G401 (cell line): ENCODE measurements at regions not wholly inside any gene's neighbourhood (a gene's known extent, or its start where the extent isn't known, plus 50 kb on each side); places are given as distances from the start of the nearest gene placed in this dataset.
"Not testable (repeated sequence)": the region's sequence is repeated elsewhere in the genome, so short reads cannot be mapped to it uniquely, and the experiment has no call there.

Experiments used
- DNase-seq: peaks from one replicate; pipeline ENCODE4 v3.0.0-alpha.2; 2015; ENCODE audit warnings: low spot score
- in situ Hi-C: cut with HindIII; loops from 2 replicates; pipeline ENCODE4 v1.10.0; 2016; ENCODE audit warnings: low sequenced_read_pairs, mixed read lengths

DNA sequence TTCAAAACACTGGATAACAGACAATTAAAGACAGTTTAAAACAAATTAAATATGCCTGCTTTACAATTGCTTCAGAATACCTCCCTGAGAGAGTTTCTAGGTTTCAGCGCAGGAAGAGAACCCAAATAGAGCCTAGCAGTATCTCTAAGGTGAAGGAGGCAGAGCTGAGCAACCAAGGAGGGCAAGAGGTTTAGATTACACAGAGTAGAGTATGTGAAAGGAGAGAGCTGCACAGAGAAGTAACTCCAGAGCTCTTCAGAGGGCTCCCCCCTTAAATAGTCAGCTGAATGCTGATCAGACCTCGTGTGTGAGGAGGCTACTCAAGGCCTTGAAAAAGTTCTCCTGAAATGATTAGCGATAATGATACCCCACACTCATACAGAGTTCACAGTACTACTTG is 386.5 kb upstream of the TCF4 start:
- DNase-seq, result no peak
- in situ Hi-C loops, result no loop called here

DNA sequence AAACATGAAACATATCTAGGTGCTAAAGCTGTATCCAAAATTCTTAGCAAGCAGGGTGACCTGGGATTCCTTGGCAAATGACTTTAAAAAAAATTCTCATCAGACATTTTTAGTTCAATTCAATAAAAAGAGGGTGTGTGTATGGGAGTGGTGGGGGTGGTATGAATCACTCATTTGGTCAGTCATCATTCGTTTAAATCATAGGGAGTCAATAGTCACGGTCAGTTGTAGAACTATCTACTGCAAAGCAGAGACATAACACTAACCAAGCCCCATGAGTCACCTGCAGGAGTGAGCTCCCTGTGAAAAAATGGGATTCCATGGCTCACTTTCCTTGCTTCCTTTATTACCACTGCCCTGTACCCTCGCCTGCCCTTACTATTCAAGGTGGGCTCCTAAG is 380.6 kb upstream of the TCF4 start:
- DNase-seq, result no peak
- in situ Hi-C loops, result no loop called here

DNA sequence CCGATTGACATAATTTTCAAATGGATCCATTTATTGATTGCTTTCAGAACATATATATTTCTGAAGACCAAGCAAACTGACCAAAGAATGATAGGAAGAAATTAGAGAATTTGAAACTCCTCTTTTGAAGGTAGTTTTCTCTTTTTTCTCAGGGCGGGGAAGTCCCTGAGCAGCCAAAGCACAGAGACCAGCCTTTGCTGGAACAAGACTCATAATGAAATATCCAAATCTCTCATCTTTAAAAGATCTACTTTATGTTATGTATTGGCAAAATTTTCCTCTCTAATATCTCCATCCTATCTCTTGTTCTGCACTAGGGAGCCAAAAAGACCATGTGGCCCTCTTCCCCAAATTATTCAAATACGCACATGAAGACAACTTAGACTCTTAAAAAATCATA is 379.0 kb upstream of the TCF4 start:
- in situ Hi-C loops, result no loop called here

DNA sequence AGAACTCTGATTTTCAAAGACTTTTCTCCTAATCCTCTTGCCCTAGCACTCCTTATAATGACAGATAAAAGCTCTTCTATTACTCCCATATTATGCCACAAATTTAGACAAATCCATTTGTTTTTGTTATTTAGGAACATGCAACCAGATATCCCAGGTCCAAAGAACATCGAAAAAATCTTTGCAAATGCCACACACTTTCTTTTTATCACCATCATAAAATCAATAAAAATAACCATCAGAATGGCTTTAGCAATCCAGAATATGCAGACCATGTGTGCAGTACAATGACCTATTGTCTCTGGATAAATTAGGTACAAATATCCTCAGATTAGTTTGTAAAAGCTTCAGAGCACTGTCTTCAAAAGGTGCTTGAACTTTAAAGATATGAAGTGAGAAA is 376.2 kb upstream of the TCF4 start:
- DNase-seq, result no peak
- in situ Hi-C loops, result no loop called here

More for the DNA sequence above, 379.0 kb upstream of the TCF4 start:
- no peak for DNase-seq

- in situ Hi-C loops, result no loop called here
- no peak for DNase-seq
Measured at GRCh38 chr18:55953326-55953725, 365.3 kb upstream of the TCF4 start.

GRCh38 chr18:55951738-55952137 is 363.7 kb upstream of the TCF4 start:
- in situ Hi-C loops, DNase-seq: not testable (repeated sequence)

- in situ Hi-C loops, result no loop called here
Measured at GRCh38 chr18:55950379-55951166, 362.6 kb upstream of the TCF4 start.

GRCh38 chr18:55934821-55935220 is 346.8 kb upstream of the TCF4 start:
- no peak for DNase-seq
- in situ Hi-C loops, result no loop called here

More at GRCh38 chr18:55950379-55951166, 362.6 kb upstream of the TCF4 start:
- DNase-seq, result no peak

GRCh38 chr18:55932675-55933074 is 344.7 kb upstream of the TCF4 start:
- DNase-seq, result no peak
- in situ Hi-C loops, result no loop called here

- DNase-seq, result no peak
- in situ Hi-C loops, result no loop called here
Measured at GRCh38 chr18:55927831-55928230, 339.8 kb upstream of the TCF4 start.

DNA sequence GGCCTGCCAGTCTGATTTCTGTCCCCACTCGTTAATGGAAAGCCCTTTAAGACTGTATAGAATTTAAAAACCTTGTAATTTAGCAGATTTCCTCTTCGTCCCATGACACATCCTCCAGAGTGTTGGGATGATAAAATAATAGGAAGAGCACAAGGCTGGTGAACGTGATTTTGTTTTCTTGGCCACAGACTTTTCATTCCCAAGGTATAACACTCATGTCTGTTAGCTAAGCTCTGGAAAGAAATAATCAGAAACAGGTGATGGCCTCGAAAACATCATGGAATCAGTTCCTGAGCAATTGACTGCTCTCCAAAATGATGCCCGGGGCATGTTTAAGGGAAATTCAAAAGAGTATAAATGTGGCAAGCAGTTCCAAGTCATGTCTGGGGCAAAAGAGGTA is 337.8 kb upstream of the TCF4 start:
- DNase-seq, result no peak
- in situ Hi-C loops, result no loop called here

DNA sequence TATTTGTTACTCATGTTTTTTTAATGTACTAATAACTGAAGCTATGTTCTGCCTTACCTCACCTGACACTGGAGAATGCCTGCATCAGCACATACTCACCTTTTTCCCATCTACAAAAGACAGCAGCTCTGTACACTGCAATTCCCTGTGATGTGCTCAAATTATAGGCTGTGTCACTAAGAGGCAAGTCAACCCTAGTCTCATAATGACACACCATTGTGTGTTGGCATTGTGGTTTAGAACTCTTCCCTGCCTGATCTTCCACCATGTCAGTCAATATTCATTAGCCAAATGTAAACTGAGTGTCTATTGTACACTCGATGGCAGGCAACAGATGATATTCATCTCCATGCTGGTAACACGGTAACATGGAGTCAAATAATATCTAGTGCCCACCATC is 332.1 kb upstream of the TCF4 start:
- DNase-seq, result no peak
- in situ Hi-C loops, result no loop called here

GRCh38 chr18:55918444-55918843 is 330.5 kb upstream of the TCF4 start:
- in situ Hi-C loops, result no loop called here
- no peak for DNase-seq

DNA sequence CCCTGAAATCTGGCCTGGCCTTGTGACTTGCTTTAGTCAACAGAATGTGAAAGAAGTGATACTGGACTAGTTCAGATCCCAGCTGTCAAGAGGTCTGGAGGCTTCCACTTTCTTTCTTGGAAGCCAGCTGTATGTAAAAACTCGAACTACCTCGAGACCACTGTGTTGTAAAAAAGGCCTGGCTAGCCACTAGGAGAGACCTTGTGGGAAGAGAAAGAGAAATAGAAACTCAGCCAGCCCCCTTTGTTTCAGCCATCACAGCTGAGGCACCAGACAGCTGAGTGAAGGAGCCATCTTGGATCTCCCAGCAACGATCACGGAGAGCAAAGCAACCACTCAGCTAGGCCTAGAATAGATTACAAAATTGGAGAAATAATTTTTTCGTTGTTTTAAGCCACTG is 324.9 kb upstream of the TCF4 start:
- in situ Hi-C loops, result no loop called here
- DNase-seq, result no peak

- DNase-seq, result no peak
- in situ Hi-C loops, result no loop called here
Measured at GRCh38 chr18:55912071-55912470, 324.1 kb upstream of the TCF4 start.

DNA sequence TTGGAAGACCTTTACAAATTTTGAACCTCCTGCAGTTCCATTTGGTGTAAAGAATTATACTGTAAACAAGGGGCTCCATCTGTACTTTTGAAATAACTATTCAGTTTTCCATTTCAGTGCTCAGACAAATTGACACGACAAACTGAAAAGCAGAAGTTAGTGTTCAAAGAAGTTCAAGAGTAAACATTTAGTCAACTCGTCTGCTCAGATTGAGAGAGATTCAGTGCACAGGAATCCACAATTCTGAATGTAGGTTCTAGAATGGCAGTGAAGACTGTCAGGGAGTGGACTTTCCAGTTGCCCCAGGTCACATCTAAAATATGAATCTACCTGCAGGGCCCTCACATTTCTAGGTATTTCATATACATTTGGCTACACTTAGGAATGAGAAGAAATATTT is 322.3 kb upstream of the TCF4 start:
- in situ Hi-C loops, result no loop called here
- DNase-seq, result no peak

DNA sequence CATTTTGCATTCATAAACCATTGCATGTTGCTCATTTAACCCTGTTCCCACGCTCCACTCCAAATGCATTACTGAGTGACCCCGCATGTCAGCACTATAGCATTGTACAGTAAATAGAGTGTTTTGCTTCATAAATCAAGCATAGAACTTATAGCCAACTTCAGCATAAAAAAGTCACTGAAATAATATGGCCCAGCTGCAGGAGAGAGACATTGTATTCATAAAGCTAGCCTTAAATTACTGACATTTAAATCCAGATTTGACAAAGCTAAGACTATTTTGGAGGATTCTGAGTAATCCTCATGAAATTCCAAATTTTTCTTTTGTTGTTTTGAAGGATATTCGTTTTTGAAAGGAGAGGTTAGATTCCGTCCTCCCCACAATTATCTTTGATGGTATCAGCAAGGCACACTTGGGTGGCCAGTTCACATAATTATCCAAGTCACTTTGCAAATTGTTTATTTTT is 320.9 kb upstream of the TCF4 start:
- in situ Hi-C loops, result no loop called here
- no peak for DNase-seq

DNA sequence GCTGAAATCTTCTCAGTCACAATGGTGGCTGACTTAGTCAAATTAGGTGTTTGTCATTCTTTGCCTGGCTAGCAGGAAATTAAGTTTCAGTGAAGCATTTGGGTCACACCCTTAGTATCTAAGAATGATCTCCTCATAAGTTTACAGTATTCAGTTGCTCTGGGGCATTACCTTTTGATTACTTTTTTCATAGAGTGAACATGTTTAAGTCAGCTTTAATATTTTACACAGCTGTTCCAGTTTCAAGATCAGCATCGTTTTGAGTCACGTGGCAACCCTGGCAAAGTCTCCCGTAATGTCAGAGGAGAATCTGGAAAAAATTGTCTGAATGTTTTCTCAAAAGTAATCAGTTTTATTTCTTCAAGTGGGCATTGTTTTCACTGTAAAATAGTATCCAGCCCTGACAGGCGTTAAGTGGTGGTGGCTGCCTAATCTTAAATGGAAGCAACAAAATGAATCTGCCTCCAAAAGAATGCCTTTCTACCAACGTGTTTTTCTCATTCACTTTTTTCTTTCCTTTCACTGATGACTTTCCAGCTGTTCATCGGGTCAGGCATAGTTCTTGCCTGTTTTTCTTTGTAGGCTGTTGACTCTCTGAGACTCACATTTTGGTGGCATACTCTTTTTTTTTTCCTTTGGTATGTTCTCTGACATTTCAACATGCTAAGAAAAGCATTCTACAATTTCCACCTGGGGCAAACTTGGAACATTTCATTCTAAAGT is 319.6 kb upstream of the TCF4 start:
- in situ Hi-C loops, result no loop called here
- DNase-seq, result no peak

DNA sequence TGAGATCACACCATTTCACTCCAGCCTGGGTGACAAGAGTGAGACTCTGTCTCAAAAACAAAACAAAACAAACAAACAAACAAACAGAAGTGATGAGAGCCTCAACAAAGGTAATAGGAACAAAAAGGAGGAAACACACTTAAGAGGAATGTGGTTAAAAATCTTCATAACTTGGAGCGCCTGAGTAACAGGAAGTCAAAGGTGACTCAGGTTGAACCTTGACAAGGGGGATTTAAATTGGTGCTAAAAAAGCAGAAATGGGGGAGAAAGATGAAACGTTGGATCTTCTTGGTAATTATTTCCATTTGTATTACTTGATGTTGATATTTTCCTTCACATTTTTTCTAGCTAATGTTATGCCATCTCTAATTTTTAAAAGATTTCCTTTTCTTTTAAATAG is 318.5 kb upstream of the TCF4 start:
- DNase-seq, result no peak
- in situ Hi-C loops, result no loop called here

GRCh38 chr18:55903911-55904310 is 315.9 kb upstream of the TCF4 start:
- in situ Hi-C loops, result no loop called here
- no peak for DNase-seq

GRCh38 chr18:55900380-55900779 is 312.4 kb upstream of the TCF4 start:
- DNase-seq, result no peak
- in situ Hi-C loops, result no loop called here
